Colonic mucosa (tissue), 4 donors: ENCODE measurements at regions not wholly inside any gene's neighbourhood (a gene's known extent, or its start where the extent isn't known, plus 50 kb on each side); places are given as distances from the start of the nearest gene placed in this dataset.

Experiments
- DNase-seq: peaks from one replicate; pipeline ENCODE4 v3.0.0-alpha.2; 2020
- H3K27ac ChIP-seq: fragments of 200-600 bp; one replicate; pipeline ENCODE4 v1.8.0; 2021
- H3K27me3 ChIP-seq: fragments of 200-600 bp; one replicate; pipeline ENCODE4 v1.8.0; 2021
- H3K36me3 ChIP-seq: fragments of 200-600 bp; one replicate; pipeline ENCODE4 v1.8.0; 2021
- H3K4me1 ChIP-seq: fragments of 200-600 bp; one replicate; pipeline ENCODE4 v1.8.0; 2021; ENCODE audit warnings: mild to moderate bottlenecking
- H3K4me3 ChIP-seq: fragments of 200-600 bp; one replicate; pipeline ENCODE4 v1.8.0; 2021
- H3K9ac ChIP-seq, 2 donors: one replicate each; pipeline ENCODE4 v1.7.0; 2013; ENCODE audit warnings: control low read depth in 2 of 2, low read depth in 2 of 2, low read length in 2 of 2
- H3K9me3 ChIP-seq: fragments of 200-600 bp; one replicate; pipeline ENCODE4 v1.8.0; 2021
- CTCF ChIP-seq: fragments of 200-600 bp; IDR thresholded peaks from one replicate; pipeline ENCODE4 v1.8.0; 2022; ENCODE audit warnings: antibody characterized with exemption, mild to moderate bottlenecking
- intact Hi-C: fragments of 100-400 bp; cut with DNase I; formaldehyde crosslinking; loops from one replicate; pipeline ENCODE4 v1.14.1; 2022
- donor health status: healthy.
- donor health status: DM: no; HTN: no; CAD: no.
- donor health status: DM: no; HTN: no; CAD: no.

DNA sequence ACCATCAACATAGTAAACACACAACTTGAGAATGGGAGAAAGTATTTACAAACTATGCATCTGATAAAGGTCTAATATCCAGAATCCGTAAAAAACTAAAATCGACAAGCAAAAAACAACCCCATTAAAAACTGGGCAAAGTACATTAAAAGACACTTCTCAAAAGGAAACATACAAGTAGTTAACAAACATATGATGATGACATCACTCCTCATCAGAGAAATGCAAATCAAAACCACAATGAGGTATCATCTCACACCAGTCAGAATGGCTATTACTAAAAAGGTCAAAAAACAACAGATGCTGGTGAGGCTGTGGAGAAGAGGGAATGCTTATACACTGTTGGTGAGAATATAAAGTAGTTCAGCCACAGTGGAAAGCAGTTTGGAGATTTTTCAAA, 125.1 kb downstream of the TFPI2 start:
- no peak for DNase-seq
- Histone ChIP-seq H3K27me3 (no peaks in the 10 kb centered on the region), H3K36me3 (no peaks in the 10 kb centered on the region), H3K4me1 (no peaks in the 10 kb centered on the region), H3K4me3 (no peak overlapping the region), H3K9ac (no peak overlapping the region), H3K9me3 (no peaks in the 10 kb centered on the region), H3K27ac (no peak overlapping the region)
- no peak for TF ChIP-seq CTCF
- intact Hi-C loops, result no loop called here

GRCh38 chr7:93758631-93759030, 131.9 kb downstream of the TFPI2 start:
- Histone ChIP-seq H3K4me3 (no peak overlapping the region), H3K9ac (no peak overlapping the region), H3K4me1 (no peaks in the 10 kb centered on the region), H3K27ac (no peak overlapping the region), H3K27me3 (no peaks in the 10 kb centered on the region), H3K36me3 (no peaks in the 10 kb centered on the region), H3K9me3 (no peaks in the 10 kb centered on the region)
- intact Hi-C loops, result no loop called here
- DNase-seq, result no peak
- no peak for TF ChIP-seq CTCF

GRCh38 chr7:93757426-93757825, 133.1 kb downstream of the TFPI2 start:
- no peaks in the 10 kb centered on the region for H3K4me1 ChIP-seq
- no peaks in the 10 kb centered on the region for H3K9me3 ChIP-seq
- H3K27me3 ChIP-seq, result no peaks in the 10 kb centered on the region
- H3K27ac ChIP-seq, result no peak overlapping the region
- no peak for DNase-seq
- H3K4me3 ChIP-seq, result no peak overlapping the region
- intact Hi-C loops, result no loop called here
- no peaks in the 10 kb centered on the region for H3K36me3 ChIP-seq
- no peak overlapping the region for H3K9ac ChIP-seq
- no peak for TF ChIP-seq CTCF

DNA sequence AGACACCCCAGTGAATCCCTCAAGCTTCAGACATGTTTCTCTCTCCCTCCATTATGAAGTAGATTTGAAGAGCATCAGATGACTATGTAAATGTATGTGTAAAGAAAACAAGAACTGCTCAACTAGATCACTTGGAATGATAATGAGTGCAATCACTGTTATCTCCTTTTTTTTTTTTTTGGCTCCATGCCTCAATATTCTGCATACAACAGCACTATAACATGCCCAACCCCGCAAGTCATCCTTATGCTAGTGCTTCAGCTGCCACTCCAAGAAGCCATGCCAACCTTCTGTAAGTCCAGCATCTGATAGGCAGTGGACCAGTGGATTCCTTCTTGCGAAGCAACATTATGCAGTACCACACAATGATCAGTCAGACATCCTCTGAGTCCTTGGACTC, 133.7 kb downstream of the TFPI2 start:
- H3K9ac ChIP-seq, result no peak overlapping the region
- H3K36me3 ChIP-seq, result no peaks in the 10 kb centered on the region
- intact Hi-C loops, result no loop called here
- no peaks in the 10 kb centered on the region for H3K9me3 ChIP-seq
- no peaks in the 10 kb centered on the region for H3K4me1 ChIP-seq
- no peak overlapping the region for H3K27ac ChIP-seq
- H3K27me3 ChIP-seq, result no peaks in the 10 kb centered on the region
- no peak for TF ChIP-seq CTCF
- H3K4me3 ChIP-seq, result no peak overlapping the region
- DNase-seq, result no peak

GRCh38 chr7:93751421-93751820, 139.1 kb downstream of the TFPI2 start:
- intact Hi-C loops, result no loop called here
- Histone ChIP-seq H3K27me3 (no peaks in the 10 kb centered on the region), H3K27ac (no peak overlapping the region), H3K4me1 (no peaks in the 10 kb centered on the region), H3K9ac (no peak overlapping the region), H3K4me3 (no peak overlapping the region), H3K36me3 (no peaks in the 10 kb centered on the region), H3K9me3 (no peaks in the 10 kb centered on the region)
- no peak for TF ChIP-seq CTCF
- no peak for DNase-seq

DNA sequence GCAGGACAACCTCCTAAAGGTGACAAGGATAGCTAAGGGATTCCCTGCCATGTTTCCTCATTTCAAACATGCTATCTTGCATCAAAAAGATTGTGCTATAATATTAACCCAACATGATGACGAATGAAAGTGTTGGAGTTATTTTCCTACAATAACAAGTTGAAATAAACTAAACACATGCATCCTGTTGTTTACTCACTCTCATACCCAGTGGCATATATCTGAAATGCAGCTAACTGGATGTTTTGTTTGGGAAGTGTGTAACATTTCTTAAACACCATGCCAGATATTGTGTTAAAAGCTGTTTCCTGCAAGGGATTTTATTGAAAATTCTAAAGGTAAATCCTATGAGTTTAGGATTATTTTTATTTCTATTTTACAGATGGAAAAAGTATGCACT, 139.6 kb downstream of the TFPI2 start:
- no peak overlapping the region for H3K27ac ChIP-seq
- no peaks in the 10 kb centered on the region for H3K27me3 ChIP-seq
- H3K4me1 ChIP-seq, result no peaks in the 10 kb centered on the region
- H3K36me3 ChIP-seq, result no peaks in the 10 kb centered on the region
- no peak overlapping the region for H3K9ac ChIP-seq
- H3K9me3 ChIP-seq, result no peaks in the 10 kb centered on the region
- H3K4me3 ChIP-seq, result no peak overlapping the region
- TF ChIP-seq CTCF, result no peak
- intact Hi-C loops, result no loop called here
- DNase-seq, result no peak
